ENCODE measurements at regions not wholly inside any gene's neighbourhood (a gene's known extent, or its start where the extent isn't known, plus 50 kb on each side); places are given as distances from the start of the nearest gene placed in this dataset.
"Not testable (repeated sequence)": the region's sequence is repeated elsewhere in the genome, so short reads cannot be mapped to it uniquely, and the experiment has no call there.

- DNase-seq (ENCODE audit: low spot score): no peak
Observed at GRCh38 chr13:56718791-56719190, 421.9 kb upstream of the PRR20A start.

- no peak for DNase-seq (ENCODE audit: low spot score)
Observed at GRCh38 chr13:56720841-56721240, 419.9 kb upstream of the PRR20A start.

- DNase-seq (ENCODE audit: low spot score): peak; percentile 23
Observed at GRCh38 chr13:56735537-56735942, 405.2 kb upstream of the PRR20A start.

GRCh38 chr13:56736966-56737365 lies 403.8 kb upstream of the PRR20A start:
- no peak for DNase-seq (ENCODE audit: low spot score)

GRCh38 chr13:56752636-56753035 lies 388.1 kb upstream of the PRR20A start:
- no peak for DNase-seq (ENCODE audit: low spot score)

- DNase-seq (ENCODE audit: low spot score): no peak
Observed at GRCh38 chr13:56755181-56755935, 385.4 kb upstream of the PRR20A start.

GRCh38 chr13:56763333-56763732 lies 377.4 kb upstream of the PRR20A start:
- DNase-seq (ENCODE audit: low spot score): not testable (repeated sequence)

- DNase-seq (ENCODE audit: low spot score): no peak
Observed at GRCh38 chr13:56773148-56773547, 367.6 kb upstream of the PRR20A start.

- no peak for DNase-seq (ENCODE audit: low spot score)
Observed at GRCh38 chr13:56789527-56789926, 351.2 kb upstream of the PRR20A start.

- DNase-seq (ENCODE audit: low spot score): no peak
Observed at GRCh38 chr13:56837161-56837560, 303.6 kb upstream of the PRR20A start.

GRCh38 chr13:56850852-56851251 lies 289.9 kb upstream of the PRR20A start:
- DNase-seq (ENCODE audit: low spot score): no peak

GRCh38 chr13:56861476-56861875 lies 279.2 kb upstream of the PRR20A start:
- no peak for DNase-seq (ENCODE audit: low spot score)

GRCh38 chr13:56864451-56864850 lies 276.3 kb upstream of the PRR20A start:
- no peak for DNase-seq (ENCODE audit: low spot score)

- no peak for DNase-seq (ENCODE audit: low spot score)
Observed at GRCh38 chr13:56865416-56865815, 275.3 kb upstream of the PRR20A start.

- DNase-seq (ENCODE audit: low spot score): no peak
Observed at GRCh38 chr13:56869671-56870070, 271.0 kb upstream of the PRR20A start.

GRCh38 chr13:56886398-56886797 lies 254.3 kb upstream of the PRR20A start:
- no peak for DNase-seq (ENCODE audit: low spot score)

- DNase-seq (ENCODE audit: low spot score): no peak
Observed at GRCh38 chr13:56888455-56888854, 252.3 kb upstream of the PRR20A start.

GRCh38 chr13:56893843-56894242 lies 246.9 kb upstream of the PRR20A start:
- DNase-seq (ENCODE audit: low spot score): no peak

- DNase-seq (ENCODE audit: low spot score): no peak
Observed at GRCh38 chr13:56900549-56901279, 240.0 kb upstream of the PRR20A start.

- no peak for DNase-seq (ENCODE audit: low spot score)
Observed at GRCh38 chr13:56902276-56902675, 238.4 kb upstream of the PRR20A start.

GRCh38 chr13:56903710-56904282 lies 236.9 kb upstream of the PRR20A start:
- DNase-seq (ENCODE audit: low spot score): no peak

- no peak for DNase-seq (ENCODE audit: low spot score)
Observed at GRCh38 chr13:56906909-56907308, 233.8 kb upstream of the PRR20A start.

GRCh38 chr13:56907766-56908165 lies 233.0 kb upstream of the PRR20A start:
- DNase-seq (ENCODE audit: low spot score): no peak

Data from HuH-7 (cell line).